Hindlimb muscle (tissue), 1 donor: ENCODE measurements at regions not wholly inside any gene's neighbourhood (a gene's known extent, or its start where the extent isn't known, plus 50 kb on each side); places are given as distances from the start of the nearest gene placed in this dataset.
"Not testable (repeated sequence)": the region's sequence is repeated elsewhere in the genome, so short reads cannot be mapped to it uniquely, and the experiment has no call there.

Experiments used
- DNase-seq: peaks from one replicate; pipeline ENCODE4 v3.0.0-alpha.2; 2013

DNA sequence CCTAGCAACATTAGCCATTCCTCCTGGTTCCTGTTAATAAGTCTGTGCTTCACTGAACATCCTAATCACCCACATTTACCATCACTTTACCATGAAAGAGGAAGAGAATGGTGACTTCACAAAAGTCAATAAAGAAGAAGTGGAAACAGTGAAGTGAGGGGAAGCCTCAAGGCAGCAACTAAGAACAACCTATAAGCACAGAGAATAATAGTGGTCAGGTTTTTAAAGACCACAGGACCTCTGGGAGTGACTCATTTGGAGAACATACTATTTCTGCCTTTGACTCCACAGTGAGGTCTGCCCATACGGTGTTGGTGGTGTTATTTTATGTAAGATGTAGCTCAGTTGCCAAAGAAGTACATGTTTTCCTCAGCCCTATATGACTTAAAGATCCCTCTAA is 86.0 kb upstream of the TET2 start:
- peak; percentile 10 for DNase-seq

DNA sequence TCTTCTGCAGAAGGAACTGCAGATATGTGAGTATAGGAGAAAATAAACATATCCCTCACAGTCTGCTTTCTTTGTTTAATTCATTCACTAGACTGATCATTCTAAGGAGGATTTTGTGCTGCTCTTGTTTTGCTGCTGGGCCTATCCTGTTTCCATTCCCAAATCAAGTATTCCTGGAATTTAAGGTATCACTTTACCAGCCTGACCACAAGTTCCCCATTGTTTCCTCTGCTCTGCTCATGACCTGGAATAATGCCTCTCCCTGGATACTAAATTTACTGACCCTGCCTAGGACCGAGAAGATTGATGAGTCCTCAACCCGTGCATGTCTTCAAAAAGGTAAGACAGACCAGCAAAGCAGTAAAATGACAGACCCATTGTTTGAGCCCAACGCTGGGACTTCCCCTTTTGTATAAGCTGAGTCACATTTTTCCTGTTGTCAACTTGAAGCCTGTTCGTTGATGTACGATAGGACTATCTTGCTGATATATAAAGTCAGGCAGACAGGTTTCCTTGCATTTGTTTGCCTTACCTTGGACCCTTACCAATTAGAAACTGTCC is 85.5 kb upstream of the TET2 start:
- no peak for DNase-seq

DNA sequence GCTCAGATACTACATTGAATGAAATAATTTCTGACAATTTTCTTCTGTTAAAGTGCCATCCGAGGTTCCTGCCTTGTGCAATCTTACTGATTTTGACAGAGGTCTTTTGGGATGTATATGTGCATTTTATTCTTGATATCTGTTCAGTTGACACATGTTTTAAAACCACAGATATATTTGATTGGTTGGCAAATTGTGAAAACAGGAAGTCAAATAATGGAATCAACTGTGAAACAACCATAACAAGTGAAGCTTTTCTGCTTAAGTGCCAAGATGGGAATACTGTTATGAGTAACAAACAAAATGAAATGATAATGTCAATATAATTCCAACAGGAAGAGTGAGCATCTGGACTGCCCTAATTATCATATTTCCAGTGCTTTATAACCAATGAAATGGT is 84.9 kb upstream of the TET2 start:
- DNase-seq: no peak

DNA sequence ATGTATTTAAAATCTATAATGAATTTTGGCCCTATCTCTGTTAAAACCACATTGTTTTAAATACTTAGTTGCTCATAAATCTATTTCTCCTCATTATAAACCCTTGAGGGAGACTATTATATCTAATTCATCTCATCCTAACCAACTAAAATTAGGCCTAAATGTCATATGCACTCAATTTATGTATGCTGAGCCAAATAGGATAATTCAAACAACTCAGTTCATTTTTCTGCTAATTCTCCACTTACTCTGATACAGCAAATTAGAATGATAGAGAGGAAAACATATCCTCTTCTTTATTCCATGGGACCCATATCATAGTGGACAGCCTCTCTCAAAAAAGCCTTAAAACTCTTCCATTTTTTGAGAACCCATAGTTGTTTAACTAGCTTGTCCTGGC is 80.3 kb upstream of the TET2 start:
- DNase-seq: no peak

DNA sequence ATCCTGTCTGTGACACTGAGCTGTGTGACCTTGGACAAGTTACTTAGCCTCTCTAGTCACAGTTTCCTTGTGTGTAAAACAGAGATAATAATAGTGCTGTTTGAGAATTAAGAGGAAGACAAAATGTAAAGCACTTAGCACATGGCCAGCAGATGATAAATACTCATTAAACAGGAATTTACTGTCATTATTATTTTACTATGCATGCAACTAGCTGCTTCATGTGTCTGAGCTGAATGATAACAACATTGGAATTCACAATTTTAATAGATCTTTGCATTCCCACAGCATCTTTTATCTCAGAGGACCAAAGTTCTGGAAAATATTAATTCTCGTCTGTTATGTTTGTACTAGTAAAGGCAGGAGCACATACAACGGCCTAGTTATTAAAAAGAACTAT is 79.2 kb upstream of the TET2 start:
- no peak for DNase-seq

DNA sequence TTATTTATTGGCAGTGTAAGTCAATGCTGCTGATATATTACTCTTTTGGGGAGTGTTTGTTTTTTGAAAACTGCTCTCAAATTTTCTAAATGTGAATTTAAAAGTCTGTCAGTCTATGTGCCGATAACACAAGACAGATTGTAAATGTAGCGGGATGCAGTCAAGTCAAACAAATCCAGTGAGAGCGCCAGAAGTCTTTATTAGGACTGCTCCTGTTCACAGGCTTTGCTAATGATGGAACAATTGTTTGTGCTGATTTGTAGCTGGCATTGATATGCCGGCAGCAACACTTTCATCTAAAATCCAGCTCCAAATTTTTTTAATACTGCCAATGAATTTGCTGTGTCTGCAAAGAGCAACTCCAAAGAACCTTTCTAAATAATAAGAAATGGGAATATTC is 78.7 kb upstream of the TET2 start:
- DNase-seq: no peak

DNA sequence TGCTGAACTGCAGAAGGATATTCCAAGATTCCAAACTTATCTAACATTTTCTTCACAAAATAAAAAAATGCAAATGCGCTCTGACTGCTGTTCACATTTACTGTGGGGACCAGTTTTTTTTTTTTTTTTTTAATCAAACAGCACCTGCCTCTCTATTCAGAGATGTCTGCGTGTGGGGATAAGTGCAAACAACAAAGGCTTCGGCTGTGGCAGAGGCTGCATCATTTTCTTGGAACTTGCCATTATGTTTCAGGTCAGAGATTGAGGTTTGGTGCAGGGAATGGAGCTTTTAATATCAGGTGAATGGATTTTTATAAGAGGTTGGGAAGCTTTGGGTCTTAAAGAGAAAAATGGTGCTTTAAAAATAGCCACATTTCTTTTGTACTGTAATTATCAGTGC is 78.2 kb upstream of the TET2 start:
- no peak for DNase-seq

DNA sequence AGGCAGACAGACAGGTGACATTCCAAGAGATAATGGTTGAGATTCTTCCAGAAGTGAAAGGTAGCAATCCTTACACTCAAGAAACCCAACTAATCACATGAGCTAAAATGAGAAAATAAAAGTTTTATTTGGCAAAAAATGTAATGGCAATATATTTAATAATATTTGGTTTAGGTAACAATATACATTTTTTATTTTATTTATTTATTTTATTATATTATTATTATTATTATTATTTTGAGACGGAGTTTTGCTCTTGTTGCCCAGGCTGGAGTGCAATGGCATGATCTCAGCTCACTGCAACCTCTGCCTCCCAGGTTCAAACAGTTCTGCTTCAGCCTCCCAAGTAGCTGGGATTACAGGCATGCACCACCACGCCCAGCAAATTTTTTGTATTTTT is 74.6 kb upstream of the TET2 start:
- DNase-seq: not testable (repeated sequence)

DNA sequence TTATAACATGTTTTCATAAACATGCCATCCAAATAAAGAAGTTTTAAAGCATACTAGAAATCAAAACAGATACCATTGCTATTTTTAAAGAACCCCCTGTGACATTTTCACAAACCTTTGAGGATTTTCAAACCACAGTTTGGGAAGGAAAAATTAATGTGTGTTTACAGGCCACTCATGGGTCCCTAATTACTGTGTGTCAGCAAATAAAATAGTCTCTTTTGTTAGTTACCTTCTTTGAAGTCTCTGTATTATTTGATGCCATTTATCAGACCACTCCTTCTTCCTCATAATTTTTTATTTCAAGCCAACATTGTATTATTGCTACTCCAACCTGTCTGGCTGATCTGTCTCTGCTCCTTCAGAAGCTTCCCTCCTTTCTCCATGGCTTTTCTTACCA is 72.6 kb upstream of the TET2 start:
- no peak for DNase-seq

DNA sequence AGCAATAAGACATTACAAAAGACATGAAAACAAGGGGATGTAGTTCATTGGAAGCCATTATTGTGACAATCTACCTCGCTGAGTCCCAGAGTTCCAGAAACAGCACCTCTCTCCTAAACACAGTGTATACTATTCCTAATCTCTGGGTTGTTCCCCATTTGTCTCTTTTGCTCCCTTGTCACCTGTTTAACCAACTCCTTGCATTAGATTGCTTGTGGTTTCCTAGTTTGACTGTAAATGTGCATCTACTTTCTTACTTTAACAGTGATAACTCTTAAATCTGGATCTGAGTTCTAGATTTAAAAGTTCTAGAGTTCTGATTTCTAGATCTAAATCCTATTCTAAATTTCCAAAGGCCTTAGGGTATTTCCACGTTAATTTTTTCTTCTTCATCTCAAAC is 71.6 kb upstream of the TET2 start:
- no peak for DNase-seq

DNA sequence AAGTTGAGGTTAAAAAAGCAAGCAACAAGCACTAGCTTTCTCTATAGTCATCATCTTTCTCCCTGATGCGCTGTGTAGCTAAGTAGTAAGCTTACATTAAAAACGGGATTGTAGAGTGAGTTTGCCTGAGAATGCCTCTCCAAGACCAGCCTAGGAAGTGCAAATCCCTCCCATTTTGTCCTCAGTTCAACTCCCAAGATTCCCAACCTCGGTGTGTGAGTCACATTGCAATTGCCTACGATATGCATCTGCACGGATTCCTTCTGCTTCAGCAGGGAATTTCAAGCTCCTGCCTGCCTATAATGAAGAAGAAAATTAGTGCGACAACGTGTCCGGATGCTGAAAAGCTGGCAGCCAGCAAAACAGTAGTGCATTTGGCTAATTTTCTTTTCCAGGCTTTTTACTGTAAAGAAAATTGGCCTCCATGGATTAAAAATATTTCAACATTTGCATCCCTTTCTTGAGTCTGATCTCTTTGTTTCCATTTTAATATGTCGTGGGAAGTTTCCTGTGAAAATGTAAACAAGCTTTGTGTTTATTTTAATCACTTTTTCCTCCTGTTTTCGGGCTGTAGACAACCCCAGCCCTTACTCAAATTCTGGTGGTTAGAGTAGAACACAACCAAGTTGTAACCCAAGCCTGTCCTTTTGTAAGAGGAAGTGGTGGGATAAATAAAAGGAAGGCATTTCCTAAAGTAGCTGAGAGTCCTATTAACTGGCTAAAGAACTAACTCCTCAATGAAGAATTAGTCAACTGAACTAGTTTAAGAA is 58.4 kb upstream of the TET2 start:
- DNase-seq: peak; percentile 43

DNA sequence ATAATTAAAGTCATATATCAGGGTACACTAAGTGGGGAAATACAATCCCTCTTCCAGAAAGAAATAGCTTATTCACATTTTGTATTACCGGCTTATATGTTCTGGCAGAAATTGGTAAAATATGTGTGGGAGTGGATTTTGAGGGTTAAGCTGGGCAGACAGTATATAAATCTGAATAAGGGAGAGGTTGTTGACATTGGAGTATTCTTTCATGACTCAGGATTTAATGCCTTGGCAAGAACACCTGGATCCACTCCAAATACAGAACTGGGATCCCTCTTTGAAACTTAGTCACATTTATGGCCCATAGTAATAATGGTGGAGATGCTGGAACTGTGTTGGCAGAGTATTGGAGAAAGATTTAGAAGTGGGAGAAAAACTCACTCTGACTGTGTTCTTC is 54.3 kb upstream of the TET2 start:
- no peak for DNase-seq

DNA sequence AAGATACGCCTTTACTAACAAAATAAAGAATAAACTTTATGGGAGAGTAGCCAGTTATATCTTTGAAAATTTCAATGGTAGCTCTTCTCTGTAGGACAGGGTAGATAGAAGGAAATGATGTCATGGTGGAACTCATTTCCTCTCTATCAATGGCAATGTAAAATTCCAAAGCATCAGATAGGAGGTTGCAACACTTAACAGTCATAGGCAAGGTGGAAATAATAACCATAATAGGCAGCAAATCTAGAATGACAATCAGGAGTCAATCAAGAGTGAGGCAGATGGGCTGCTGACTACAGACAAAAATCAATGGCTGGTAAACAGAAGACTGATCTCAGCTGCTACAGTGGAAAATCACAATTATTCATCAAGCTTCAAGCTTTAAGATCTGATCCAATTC is 53.9 kb upstream of the TET2 start:
- DNase-seq: no peak

DNA sequence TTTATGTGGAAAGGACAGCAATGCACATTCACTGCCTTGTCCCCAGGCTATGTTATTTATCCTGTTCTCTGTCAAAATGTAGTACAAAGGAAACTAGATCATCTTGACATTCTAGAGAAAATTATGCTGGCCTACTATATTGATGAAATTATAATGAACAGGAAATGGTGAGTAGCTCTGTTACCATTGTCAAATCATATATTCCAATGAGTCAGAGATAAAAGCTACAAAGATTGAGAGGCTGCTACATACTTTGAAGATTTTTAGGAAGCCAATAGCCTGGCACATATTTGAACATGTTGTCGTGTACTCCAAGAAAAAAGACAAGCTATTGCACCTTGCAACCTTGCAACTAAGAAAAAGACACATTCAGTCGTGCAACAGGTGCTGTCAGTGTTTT is 52.7 kb upstream of the TET2 start:
- no peak for DNase-seq
